ENCODE measurements at regions not wholly inside any gene's neighbourhood (a gene's known extent, or its start where the extent isn't known, plus 50 kb on each side); places are given as distances from the start of the nearest gene placed in this dataset.

GRCh38 chr7:25788371-25788770, 363.6 kb upstream of the NFE2L3 start:
- H3K4me3 ChIP-seq = no peak overlapping the region

GRCh38 chr7:25788961-25789620, 362.9 kb upstream of the NFE2L3 start:
- Histone ChIP-seq H3K36me3 (no peaks in the 10 kb centered on the region), H3K27ac (no peak overlapping the region), H3K27me3 (no peaks in the 10 kb centered on the region), H3K4me1 (peaks cover 0 to 22% (median 0%) of the 10 kb centered on the region in 4 donors), H3K9me3 (no peaks in the 10 kb centered on the region), H3K4me3 (no peak overlapping the region)
- no peak for DNase-seq (ENCODE audit: low spot score in 2 of 2)
- whole genome bisulfite sequencing, 2 donors = 78 to 86% methylated on average over 3 of the region's 3 CpGs
- TF ChIP-seq EP300 (IDR thresholded peaks at IDR 0.05) (no peak), CTCF (IDR thresholded peaks at IDR 0.05) (no peak), POLR2A (IDR thresholded peaks at IDR 0.05) (no peak)

More at GRCh38 chr7:25788371-25788770, 363.6 kb upstream of the NFE2L3 start:
- Histone ChIP-seq H3K27me3 (no peaks in the 10 kb centered on the region), H3K36me3 (no peaks in the 10 kb centered on the region), H3K4me1 (peaks cover 0 to 22% (median 0%) of the 10 kb centered on the region in 4 donors), H3K27ac (peak overlapping the region in 2 of 4 donors; percentile 59 to 69), H3K9me3 (no peaks in the 10 kb centered on the region)
- TF ChIP-seq EP300 (IDR thresholded peaks at IDR 0.05) (no peak), POLR2A (IDR thresholded peaks at IDR 0.05) (no peak), CTCF (IDR thresholded peaks at IDR 0.05) (no peak)
- no peak for DNase-seq (ENCODE audit: low spot score in 2 of 2)

DNA sequence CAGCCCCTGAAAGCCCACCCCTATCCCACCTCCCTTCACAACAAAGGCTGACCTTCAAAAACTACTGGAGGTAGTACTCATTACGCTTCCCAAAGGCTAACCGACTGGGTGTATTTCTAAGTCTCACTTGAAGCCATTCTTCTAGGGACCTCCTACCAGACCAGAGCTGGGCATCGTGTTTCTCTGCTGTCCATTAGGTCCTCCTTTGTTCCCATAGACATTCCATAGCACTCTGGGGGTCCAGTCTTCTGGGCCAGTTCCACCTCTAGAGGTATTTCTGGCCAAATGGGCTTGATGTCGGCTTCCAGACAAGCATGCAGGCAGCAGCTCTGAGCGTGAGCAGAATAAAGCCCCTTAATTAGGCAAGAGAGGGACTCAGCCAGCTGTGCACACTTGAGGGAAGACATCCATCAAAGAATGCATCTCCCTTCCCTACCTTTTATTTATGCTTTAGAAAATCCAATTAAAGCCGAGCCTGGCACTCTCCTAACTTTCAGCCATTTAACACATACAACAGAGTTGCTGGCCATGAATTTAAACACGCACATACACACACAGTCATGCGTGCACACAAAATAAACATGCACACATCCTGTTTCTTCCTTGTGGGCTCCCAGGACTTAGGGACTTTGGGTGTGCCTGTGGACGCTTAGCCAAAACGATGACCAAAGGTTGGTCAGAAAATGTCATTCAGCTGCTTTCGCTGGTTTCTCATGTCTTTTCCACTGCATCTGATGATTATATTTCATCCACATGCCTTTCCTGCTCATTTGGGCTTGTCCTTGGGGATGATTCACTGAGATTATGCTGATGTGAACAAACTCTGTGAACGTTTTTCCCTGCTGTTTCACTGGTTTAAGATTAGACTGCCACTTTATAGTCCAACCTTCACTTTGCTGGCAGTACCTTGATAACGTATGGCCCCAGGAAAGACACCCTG, 362.0 kb upstream of the NFE2L3 start:
- H3K9me3 ChIP-seq = no peaks in the 10 kb centered on the region
- TF ChIP-seq CTCF (IDR thresholded peaks at IDR 0.05) (no peak), POLR2A (IDR thresholded peaks at IDR 0.05) (no peak), EP300 (IDR thresholded peaks at IDR 0.05) (no peak)
- no peak overlapping the region for H3K4me3 ChIP-seq
- H3K27me3 ChIP-seq = no peaks in the 10 kb centered on the region
- no peak for DNase-seq (ENCODE audit: low spot score in 2 of 2)
- peak overlapping the region in 2 of 4 donors; percentile 4 to 50 for H3K27ac ChIP-seq
- H3K4me1 ChIP-seq = peaks cover 0 to 22% (median 0%) of the 10 kb centered on the region in 4 donors
- 71 to 77% methylated on average over 13 of the region's 13 CpGs for WGBS, 2 donors
- no peaks in the 10 kb centered on the region for H3K36me3 ChIP-seq

GRCh38 chr7:25790963-25791362, 361.0 kb upstream of the NFE2L3 start:
- H3K27ac ChIP-seq = peak overlapping the region in 2 of 4 donors; percentile 4 to 50
- H3K4me1 ChIP-seq = peaks cover 0 to 28% (median 0%) of the 10 kb centered on the region in 4 donors
- H3K27me3 ChIP-seq = no peaks in the 10 kb centered on the region
- no peak overlapping the region for H3K4me3 ChIP-seq
- no peak for TF ChIP-seq POLR2A (IDR thresholded peaks at IDR 0.05)
- no peak for TF ChIP-seq CTCF (IDR thresholded peaks at IDR 0.05)
- TF ChIP-seq EP300 (IDR thresholded peaks at IDR 0.05) = no peak
- H3K9me3 ChIP-seq = no peaks in the 10 kb centered on the region
- WGBS, 2 donors = 67 to 89% methylated on average over 4 of the region's 4 CpGs
- no peak for DNase-seq (ENCODE audit: low spot score in 2 of 2)
- H3K36me3 ChIP-seq = no peaks in the 10 kb centered on the region

DNA sequence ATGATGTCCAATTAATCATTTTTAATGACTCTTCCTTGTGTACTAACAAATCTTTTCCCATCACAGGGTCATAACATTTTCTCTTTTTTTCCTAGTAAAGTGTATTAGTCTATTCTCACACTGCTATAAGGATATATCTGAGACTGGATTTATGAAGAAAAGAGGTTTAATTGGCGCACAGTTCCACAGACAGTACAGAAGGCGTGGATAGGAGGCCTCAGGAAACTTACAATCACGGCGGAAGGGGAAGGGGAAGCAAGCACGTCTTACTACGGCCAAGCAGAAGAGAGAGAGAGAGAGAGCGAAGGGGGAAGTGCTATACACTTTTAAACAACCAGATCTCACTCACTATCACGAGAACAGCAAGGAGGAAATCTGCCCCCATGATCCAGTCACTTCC, 359.4 kb upstream of the NFE2L3 start:
- no peak overlapping the region for H3K27ac ChIP-seq
- H3K4me1 ChIP-seq = peaks cover 0 to 14% (median 0%) of the 10 kb centered on the region in 4 donors
- 83 to 85% methylated on average over 8 of the region's 8 CpGs for WGBS, 2 donors
- TF ChIP-seq POLR2A (IDR thresholded peaks at IDR 0.05) (no peak), EP300 (IDR thresholded peaks at IDR 0.05) (no peak), CTCF (IDR thresholded peaks at IDR 0.05) (no peak)
- no peaks in the 10 kb centered on the region for H3K36me3 ChIP-seq
- H3K9me3 ChIP-seq = no peaks in the 10 kb centered on the region
- DNase-seq (ENCODE audit: low spot score in 2 of 2) = no peak
- no peak overlapping the region for H3K4me3 ChIP-seq
- H3K27me3 ChIP-seq = no peaks in the 10 kb centered on the region
